ENCODE measurements at regions not wholly inside any gene's neighbourhood (a gene's known extent, or its start where the extent isn't known, plus 50 kb on each side); places are given as distances from the start of the nearest gene placed in this dataset.

DNA sequence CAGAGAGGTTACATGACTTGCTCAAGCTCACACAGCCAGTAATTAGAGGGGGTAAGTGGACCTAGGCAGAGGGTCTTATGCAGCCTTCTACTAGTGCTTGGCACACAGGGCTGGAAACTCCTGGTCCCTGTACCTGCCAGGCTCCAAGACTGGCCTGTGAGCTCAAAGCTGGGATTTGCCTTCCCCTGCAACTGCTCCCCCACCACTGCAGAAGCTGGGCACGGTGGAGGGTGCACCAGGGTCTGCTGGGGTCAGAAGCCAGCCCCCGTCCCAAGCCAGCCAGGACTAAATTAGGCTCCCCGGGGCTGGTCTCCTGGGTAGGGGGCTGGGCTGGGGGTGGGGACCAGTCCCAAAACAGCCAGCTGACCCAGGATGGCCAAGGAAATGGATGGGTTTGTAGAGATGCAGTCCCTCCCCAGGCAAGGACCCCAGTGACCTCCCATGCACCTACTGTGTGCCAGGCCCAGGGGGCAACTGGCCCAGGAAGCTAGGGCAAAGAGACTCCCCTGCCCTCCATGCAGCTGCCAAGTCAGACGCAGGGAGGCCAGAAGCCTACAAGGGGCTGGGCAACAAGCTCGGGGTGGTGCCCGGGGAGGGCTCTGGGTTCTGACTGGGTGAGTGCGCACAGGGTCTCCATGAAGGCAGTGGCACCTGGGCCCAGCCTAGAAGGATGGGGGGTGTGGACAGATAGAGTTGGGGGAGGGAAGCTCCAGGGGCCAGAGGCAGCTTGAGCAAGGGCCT, 51.8 kb upstream of the LINGO1 start:
- DNase-seq (ENCODE audit: low read depth): no peak
- no peak overlapping the region for H3K4me3 ChIP-seq (ENCODE audit: low read depth, low read length)
- TF ChIP-seq CTCF (IDR thresholded peaks at IDR 0.05; ENCODE audit: insufficient read depth, low read depth, low read length, missing control alignments): no peak

- no peak for DNase-seq (ENCODE audit: low read depth)
- no peak for TF ChIP-seq CTCF (IDR thresholded peaks at IDR 0.05; ENCODE audit: insufficient read depth, low read depth, low read length, missing control alignments)
- no peak overlapping the region for H3K4me3 ChIP-seq (ENCODE audit: low read depth, low read length)
Measured at GRCh38 chr15:77682564-77682963, 49.9 kb upstream of the LINGO1 start.

All from GM12865 (cell line).